ENCODE measurements at regions not wholly inside any gene's neighbourhood (a gene's known extent, or its start where the extent isn't known, plus 50 kb on each side); places are given as distances from the start of the nearest gene placed in this dataset.

GRCh38 chr4:178056996-178057395 lies 614.8 kb upstream of the AGA start:
- DNase-seq (ENCODE audit: low spot score): no peak

GRCh38 chr4:178063568-178063967 lies 621.3 kb upstream of the AGA start:
- no peak for DNase-seq (ENCODE audit: low spot score)

- no peak for DNase-seq (ENCODE audit: low spot score)
These were observed 624.2 kb upstream of the AGA start for GRCh38 chr4:178066338-178066941.

- no peak for DNase-seq (ENCODE audit: low spot score)
These were observed 625.9 kb upstream of the AGA start for GRCh38 chr4:178068136-178068535.

GRCh38 chr4:178070163-178070562 lies 627.9 kb upstream of the AGA start:
- no peak for DNase-seq (ENCODE audit: low spot score)

GRCh38 chr4:178080312-178080711 lies 638.1 kb upstream of the AGA start:
- DNase-seq (ENCODE audit: low spot score): no peak

- no peak for DNase-seq (ENCODE audit: low spot score)
These were observed 638.9 kb upstream of the AGA start for GRCh38 chr4:178081176-178081575.

- DNase-seq (ENCODE audit: low spot score): no peak
These were observed 639.7 kb upstream of the AGA start for GRCh38 chr4:178081896-178082295.

- no peak for DNase-seq (ENCODE audit: low spot score)
These were observed 640.7 kb upstream of the AGA start for GRCh38 chr4:178082906-178083305.

GRCh38 chr4:178083968-178084367 lies 641.7 kb upstream of the AGA start:
- DNase-seq (ENCODE audit: low spot score): no peak

- no peak for DNase-seq (ENCODE audit: low spot score)
These were observed 644.1 kb upstream of the AGA start for GRCh38 chr4:178086320-178086719.

GRCh38 chr4:178090640-178091411 lies 648.6 kb upstream of the AGA start:
- no peak for DNase-seq (ENCODE audit: low spot score)

GRCh38 chr4:178102139-178102538 lies 659.9 kb upstream of the AGA start:
- DNase-seq (ENCODE audit: low spot score): no peak

GRCh38 chr4:178105242-178105641 lies 663.0 kb upstream of the AGA start:
- no peak for DNase-seq (ENCODE audit: low spot score)

GRCh38 chr4:178136736-178137345 lies 694.6 kb upstream of the AGA start:
- DNase-seq (ENCODE audit: low spot score): no peak

GRCh38 chr4:178137732-178138471 lies 695.7 kb upstream of the AGA start:
- DNase-seq (ENCODE audit: low spot score): no peak

GRCh38 chr4:178138491-178138890 lies 696.3 kb upstream of the AGA start:
- DNase-seq (ENCODE audit: low spot score): no peak

- no peak for DNase-seq (ENCODE audit: low spot score)
These were observed 698.2 kb upstream of the AGA start for GRCh38 chr4:178140326-178140915.

GRCh38 chr4:178142724-178143123 lies 700.5 kb upstream of the AGA start:
- no peak for DNase-seq (ENCODE audit: low spot score)

- no peak for DNase-seq (ENCODE audit: low spot score)
These were observed 705.9 kb upstream of the AGA start for GRCh38 chr4:178148106-178148505.

- DNase-seq (ENCODE audit: low spot score): no peak
These were observed 723.2 kb upstream of the AGA start for GRCh38 chr4:178165251-178165950.

GRCh38 chr4:178165951-178166308 lies 723.7 kb upstream of the AGA start:
- DNase-seq (ENCODE audit: low spot score): no peak

Data from left forelimb (tissue), 1 donor.